Motor neuron (in vitro differentiated cells): ENCODE measurements at regions not wholly inside any gene's neighbourhood (a gene's known extent, or its start where the extent isn't known, plus 50 kb on each side); places are given as distances from the start of the nearest gene placed in this dataset.

ENCODE experiments used
- ATAC-seq, 8 experiments: fragments of 200-7000 bp; cut with Tn5 transposase; replicated peaks in 6 of 8; 2 replicates each; pipeline ENCODE4 v1.8.0; 2021; ENCODE audit warnings: mild to moderate bottlenecking in 8 of 8, moderate library complexity in 8 of 8
- H3K27ac ChIP-seq, 2 donors: fragments of 250-450 bp; sonication (Bioruptor Pico); 2 replicates each; pipeline ENCODE4 v1.9.0; 2021; ENCODE audit warnings: antibody characterized with exemption in 2 of 2, mild to moderate bottlenecking in 2 of 2, moderate library complexity in 1 of 2
- H3K4me1 ChIP-seq, 2 donors: fragments of 250-450 bp; sonication (Bioruptor Pico); replicated peaks in 1 of 2; 2 replicates each; pipeline ENCODE4 v1.6.1; 2021; ENCODE audit warnings: antibody characterized with exemption in 2 of 2, mild to moderate bottlenecking in 2 of 2, moderate library complexity in 1 of 2
- H3K4me3 ChIP-seq, 5 donors: fragments of 250-450 bp; sonication (Bioruptor Pico); 2 replicates each; pipeline ENCODE4 v1.9.0; 2021; ENCODE audit warnings: antibody characterized with exemption in 5 of 5, mild to moderate bottlenecking in 5 of 5, moderate library complexity in 4 of 5
- WGBS, 10 experiments: fragments of 450-650 bp; shearing (Covaris generic); methylation state at CpG; one replicate each; pipeline ENCODE4 v1.0.0; 2022; 5-methylcytosine and 5-hydroxymethylcytosine counted together
- in situ Hi-C, 9 experiments: fragments of 400-800 bp; cut with MboI; loops; one replicate each; pipeline ENCODE4 v1.15.0; 2021; ENCODE audit warnings: low sequenced_read_pairs in 9 of 9, low pct_unique_long_range_greater_than_20kb in 2 of 9; ENCODE audit not compliant: unreplicated experiment in 9 of 9

- ATAC-seq: no peak
- Histone ChIP-seq H3K4me1 (peaks cover 13 to 14% of the 10 kb centered on the region in 2 donors), H3K4me3 (no peak overlapping the region), H3K27ac (no peak overlapping the region)
- in situ Hi-C loops: no loop called here
- WGBS, 10 experiments: 83 to 100% (median 95%) methylated on average over 1 to 8 of the region's 8 CpGs; no CpG with 5 or more reads in 2 of the 10 experiments
Measured at GRCh38 chr10:2978574-2979273, 88.6 kb upstream of the PFKP start.

- peak in 7 of 8 experiments; percentile 42 to 84 (median 68) for ATAC-seq
- Histone ChIP-seq H3K4me3 (no peak overlapping the region), H3K4me1 (peaks cover 17 to 20% of the 10 kb centered on the region in 2 donors), H3K27ac (no peak overlapping the region)
- in situ Hi-C loops: no loop called here
- 0 to 67% (median 35%) methylated on average over 1 to 2 of the region's 2 CpGs for WGBS, 10 experiments
Measured at GRCh38 chr10:2978111-2978510, 89.2 kb upstream of the PFKP start.

GRCh38 chr10:2974503-2975207 lies 92.7 kb upstream of the PFKP start:
- Histone ChIP-seq H3K27ac (peak overlapping the region; percentile 2 to 33), H3K4me3 (no peak overlapping the region), H3K4me1 (peaks cover 20 to 30% of the 10 kb centered on the region in 2 donors)
- in situ Hi-C loops: loop anchor here in 1 of 9 experiments (25.0 kb wide), 1 partner anchor 337 kb away; no protein-coding TSS in a partner anchor
- WGBS, 10 experiments: 71 to 100% (median 77%) methylated on average over 1 to 11 of the region's 12 CpGs
- ATAC-seq: peak in 5 of 8 experiments; percentile 63 to 86 (median 70)

- Histone ChIP-seq H3K4me3 (no peak overlapping the region), H3K27ac (no peak overlapping the region), H3K4me1 (peaks cover 20 to 31% of the 10 kb centered on the region in 2 donors)
- peak in 5 of 8 experiments; percentile 30 to 60 (median 46) for ATAC-seq
- in situ Hi-C loops: loop anchor here in 1 of 9 experiments (25.0 kb wide), 1 partner anchor 337 kb away; no protein-coding TSS in a partner anchor
- WGBS, 10 experiments: 44 to 82% (median 64%) methylated on average over 2 to 3 of the region's 3 CpGs
Measured at GRCh38 chr10:2974083-2974482, 93.3 kb upstream of the PFKP start.

GRCh38 chr10:2972810-2973209 lies 94.5 kb upstream of the PFKP start:
- H3K4me3 ChIP-seq: no peak overlapping the region
- ATAC-seq: peak in 2 of 8 experiments; percentile 15
- peaks cover 20 to 33% of the 10 kb centered on the region in 2 donors for H3K4me1 ChIP-seq
- WGBS, 10 experiments: 56 to 100% (median 92%) methylated on average over 1 to 8 of the region's 8 CpGs; no CpG with 5 or more reads in 3 of the 10 experiments
- in situ Hi-C loops: loop anchor here in 1 of 9 experiments (25.0 kb wide), 1 partner anchor 336 kb away; no protein-coding TSS in a partner anchor
- no peak overlapping the region for H3K27ac ChIP-seq

- Histone ChIP-seq H3K4me1 (peaks cover 20 to 33% of the 10 kb centered on the region in 2 donors), H3K4me3 (no peak overlapping the region), H3K27ac (no peak overlapping the region)
- in situ Hi-C loops: loop anchor here in 1 of 9 experiments (25.0 kb wide), 1 partner anchor 335 kb away; no protein-coding TSS in a partner anchor
- 50 to 84% (median 73%) methylated on average over 2 to 7 of the region's 7 CpGs; no CpG with 5 or more reads in 3 of the 10 experiments for WGBS, 10 experiments
- ATAC-seq: no peak
Measured at GRCh38 chr10:2972216-2972615, 95.1 kb upstream of the PFKP start.

GRCh38 chr10:2970190-2970823 lies 97.0 kb upstream of the PFKP start:
- ATAC-seq: no peak
- Histone ChIP-seq H3K4me3 (no peak overlapping the region), H3K27ac (no peak overlapping the region), H3K4me1 (peaks cover 20 to 33% of the 10 kb centered on the region in 2 donors)
- 10 to 92% (median 72%) methylated on average over 1 to 6 of the region's 7 CpGs; no CpG with 5 or more reads in 2 of the 10 experiments for WGBS, 10 experiments
- in situ Hi-C loops: loop anchor here in 1 of 9 experiments (25.0 kb wide), 1 partner anchor 333 kb away; no protein-coding TSS in a partner anchor

GRCh38 chr10:2968401-2969058 lies 98.8 kb upstream of the PFKP start:
- WGBS, 10 experiments: 10 to 100% (median 86%) methylated on average over 1 to 9 of the region's 9 CpGs; no CpG with 5 or more reads in 2 of the 10 experiments
- no peak overlapping the region for H3K27ac ChIP-seq

GRCh38 chr10:2966134-2966533 lies 101.2 kb upstream of the PFKP start:
- 28 to 89% (median 66%) methylated on average over 2 to 4 of the region's 4 CpGs; no CpG with 5 or more reads in 1 of the 10 experiments for WGBS, 10 experiments
- Histone ChIP-seq H3K4me1 (peaks cover 0 to 3% of the 10 kb centered on the region in 2 donors), H3K4me3 (no peak overlapping the region), H3K27ac (no peak overlapping the region)
- ATAC-seq: no peak
- in situ Hi-C loops: loop anchor here in 1 of 9 experiments (25.0 kb wide), 1 partner anchor 329 kb away; no protein-coding TSS in a partner anchor

More at GRCh38 chr10:2968401-2969058, 98.8 kb upstream of the PFKP start:
- peaks cover 6 to 18% of the 10 kb centered on the region in 2 donors for H3K4me1 ChIP-seq
- H3K4me3 ChIP-seq: no peak overlapping the region
- in situ Hi-C loops: loop anchor here in 1 of 9 experiments (25.0 kb wide), 1 partner anchor 331 kb away; no protein-coding TSS in a partner anchor
- ATAC-seq: peak in 3 of 8 experiments; percentile 49 to 65 (median 53)

GRCh38 chr10:2964632-2965296 lies 102.6 kb upstream of the PFKP start:
- ATAC-seq: no peak
- in situ Hi-C loops: loop anchor here in 1 of 9 experiments (25.0 kb wide), 1 partner anchor 327 kb away; no protein-coding TSS in a partner anchor
- WGBS, 10 experiments: 5 to 92% (median 60%) methylated on average over 1 to 5 of the region's 5 CpGs; no CpG with 5 or more reads in 1 of the 10 experiments
- H3K27ac ChIP-seq: no peak overlapping the region
- no peak overlapping the region for H3K4me3 ChIP-seq
- peaks cover 0 to 3% of the 10 kb centered on the region in 2 donors for H3K4me1 ChIP-seq

GRCh38 chr10:2963889-2964631 lies 103.3 kb upstream of the PFKP start:
- in situ Hi-C loops: loop anchor here in 1 of 9 experiments (25.0 kb wide), 1 partner anchor 327 kb away; no protein-coding TSS in a partner anchor
- WGBS, 10 experiments: 0 to 42% methylated on average over 1 to 3 of the region's 3 CpGs; no CpG with 5 or more reads in 8 of the 10 experiments
- Histone ChIP-seq H3K4me1 (peaks cover 0 to 2% of the 10 kb centered on the region in 2 donors), H3K4me3 (no peak overlapping the region), H3K27ac (no peak overlapping the region)
- ATAC-seq: no peak
